ENCODE measurements at regions not wholly inside any gene's neighbourhood (a gene's known extent, or its start where the extent isn't known, plus 50 kb on each side); places are given as distances from the start of the nearest gene placed in this dataset.

DNA sequence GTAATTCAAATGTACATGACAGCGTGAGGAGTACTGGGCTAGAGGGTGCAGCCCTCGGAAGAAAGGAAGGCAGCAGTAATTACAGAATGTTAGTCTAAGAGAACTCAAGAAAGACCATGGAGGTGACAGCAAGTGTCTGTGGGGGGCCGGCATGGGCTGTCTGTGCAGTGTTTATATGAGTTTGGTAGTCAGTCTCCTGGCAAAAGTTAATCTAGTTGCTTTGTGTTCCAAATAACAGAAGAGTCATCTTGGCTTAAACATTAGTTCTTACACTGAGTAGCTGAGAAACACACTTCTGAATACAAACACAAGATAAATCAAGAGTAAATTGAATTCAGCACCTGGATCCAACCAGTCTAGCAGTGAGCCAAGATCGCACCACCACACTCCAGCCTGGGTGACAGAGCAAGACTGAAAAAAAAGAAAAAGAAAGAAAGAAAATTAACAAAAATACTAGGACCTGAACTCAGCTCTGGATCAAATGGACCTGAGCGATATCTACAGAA, 189.3 kb upstream of the COX10 start:
- Histone ChIP-seq H3K4me2 (ENCODE audit: low read depth, low read length) (no peak overlapping the region), H3K4me3 (ENCODE audit: low read length) (no peak overlapping the region), H3K9me3 (replicated peaks; ENCODE audit: insufficient read depth, low read length) (no peaks in the 10 kb centered on the region), H3K27ac (ENCODE audit: low read length) (no peak overlapping the region), H3K79me2 (ENCODE audit: low read length) (no peaks in the 10 kb centered on the region), H4K20me1 (ENCODE audit: insufficient read depth, low read length) (no peaks in the 10 kb centered on the region), H3K27me3 (replicated peaks; ENCODE audit: insufficient read depth, low read length) (no peaks in the 10 kb centered on the region), H3K9ac (ENCODE audit: low read length) (no peak overlapping the region), H3K4me1 (ENCODE audit: low read length) (no peaks in the 10 kb centered on the region), H2AFZ (ENCODE audit: low read length) (no peak overlapping the region), H3K9me2 (replicated peaks; ENCODE audit: insufficient read depth, low read length) (no peaks in the 10 kb centered on the region), H3K36me3 (replicated peaks; ENCODE audit: insufficient read depth, low read length) (no peaks in the 10 kb centered on the region), H3F3A (ENCODE audit: insufficient read depth, low read length) (no peaks in the 10 kb centered on the region)
- TF ChIP-seq, protein P1, sequence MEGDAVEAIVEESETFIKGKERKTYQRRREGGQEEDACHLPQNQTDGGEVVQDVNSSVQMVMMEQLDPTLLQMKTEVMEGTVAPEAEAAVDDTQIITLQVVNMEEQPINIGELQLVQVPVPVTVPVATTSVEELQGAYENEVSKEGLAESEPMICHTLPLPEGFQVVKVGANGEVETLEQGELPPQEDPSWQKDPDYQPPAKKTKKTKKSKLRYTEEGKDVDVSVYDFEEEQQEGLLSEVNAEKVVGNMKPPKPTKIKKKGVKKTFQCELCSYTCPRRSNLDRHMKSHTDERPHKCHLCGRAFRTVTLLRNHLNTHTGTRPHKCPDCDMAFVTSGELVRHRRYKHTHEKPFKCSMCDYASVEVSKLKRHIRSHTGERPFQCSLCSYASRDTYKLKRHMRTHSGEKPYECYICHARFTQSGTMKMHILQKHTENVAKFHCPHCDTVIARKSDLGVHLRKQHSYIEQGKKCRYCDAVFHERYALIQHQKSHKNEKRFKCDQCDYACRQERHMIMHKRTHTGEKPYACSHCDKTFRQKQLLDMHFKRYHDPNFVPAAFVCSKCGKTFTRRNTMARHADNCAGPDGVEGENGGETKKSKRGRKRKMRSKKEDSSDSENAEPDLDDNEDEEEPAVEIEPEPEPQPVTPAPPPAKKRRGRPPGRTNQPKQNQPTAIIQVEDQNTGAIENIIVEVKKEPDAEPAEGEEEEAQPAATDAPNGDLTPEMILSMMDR (IDR thresholded peaks at IDR 0.05; ENCODE audit: low read length), result no peak
- TF ChIP-seq EZH2phosphoT487 (IDR thresholded peaks at IDR 0.05; ENCODE audit: low read length), result no peak
- TF ChIP-seq EZH2 (optimal IDR thresholded peaks at IDR 0.05; ENCODE audit: low read depth, low read length), result no peak
- no peak for DNase-seq

DNA sequence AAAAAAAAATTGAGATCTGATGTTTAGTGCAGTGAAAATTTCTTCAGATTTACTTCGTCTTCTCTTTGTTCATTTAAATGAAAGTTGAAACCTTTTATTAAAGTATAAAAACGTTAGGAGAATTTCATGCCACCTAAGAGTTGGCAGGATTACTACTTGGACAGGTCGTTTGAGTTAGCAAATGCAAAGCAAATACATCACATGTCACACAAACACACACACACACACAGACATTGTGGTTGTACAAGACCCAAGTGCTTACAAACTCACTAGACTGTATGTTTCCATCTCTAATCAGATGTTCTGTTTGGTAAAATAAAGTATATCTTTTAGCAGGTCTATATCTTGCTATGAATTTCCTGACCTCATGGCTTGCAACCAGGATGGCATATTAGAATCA, 185.6 kb upstream of the COX10 start:
- Histone ChIP-seq H2AFZ (ENCODE audit: low read length) (no peak overlapping the region), H4K20me1 (ENCODE audit: insufficient read depth, low read length) (no peaks in the 10 kb centered on the region), H3K79me2 (ENCODE audit: low read length) (no peaks in the 10 kb centered on the region), H3K9ac (ENCODE audit: low read length) (no peak overlapping the region), H3K4me1 (ENCODE audit: low read length) (no peaks in the 10 kb centered on the region), H3K36me3 (replicated peaks; ENCODE audit: insufficient read depth, low read length) (no peaks in the 10 kb centered on the region), H3K4me2 (ENCODE audit: low read depth, low read length) (no peak overlapping the region), H3K4me3 (ENCODE audit: low read length) (no peak overlapping the region), H3K9me2 (replicated peaks; ENCODE audit: insufficient read depth, low read length) (no peaks in the 10 kb centered on the region), H3K27ac (ENCODE audit: low read length) (no peak overlapping the region), H3K9me3 (replicated peaks; ENCODE audit: insufficient read depth, low read length) (no peaks in the 10 kb centered on the region), H3K27me3 (replicated peaks; ENCODE audit: insufficient read depth, low read length) (no peaks in the 10 kb centered on the region), H3F3A (ENCODE audit: insufficient read depth, low read length) (no peaks in the 10 kb centered on the region)
- no peak for DNase-seq
- TF ChIP-seq EZH2phosphoT487 (IDR thresholded peaks at IDR 0.05; ENCODE audit: low read length) (no peak), EZH2 (optimal IDR thresholded peaks at IDR 0.05; ENCODE audit: low read depth, low read length) (no peak)
- TF ChIP-seq, protein P1 (IDR thresholded peaks at IDR 0.05; ENCODE audit: low read length), result no peak

DNA sequence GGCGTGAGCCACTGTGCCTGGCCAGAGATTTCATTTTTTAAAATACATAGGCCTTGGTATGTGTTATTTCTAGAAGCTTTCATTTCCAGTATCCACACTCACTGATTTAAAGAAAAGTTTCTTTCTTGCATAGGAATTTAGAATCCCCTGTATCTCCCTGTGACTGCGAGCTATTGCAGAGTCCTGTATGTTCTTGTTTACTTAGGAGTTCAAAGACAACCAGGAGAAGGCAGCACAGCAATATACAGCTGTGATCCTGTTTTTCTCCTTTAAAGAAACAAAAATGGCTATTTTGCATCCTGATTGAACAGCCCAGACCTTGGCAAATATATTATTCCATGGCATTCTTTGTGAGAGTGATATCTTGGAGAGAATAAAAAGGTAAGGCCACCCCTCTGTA, 185.0 kb upstream of the COX10 start:
- H3F3A ChIP-seq (ENCODE audit: insufficient read depth, low read length), result no peaks in the 10 kb centered on the region
- H3K4me3 ChIP-seq (ENCODE audit: low read length), result no peak overlapping the region
- H3K9me3 ChIP-seq (replicated peaks; ENCODE audit: insufficient read depth, low read length), result no peaks in the 10 kb centered on the region
- H4K20me1 ChIP-seq (ENCODE audit: insufficient read depth, low read length), result no peaks in the 10 kb centered on the region
- H3K27me3 ChIP-seq (replicated peaks; ENCODE audit: insufficient read depth, low read length), result no peaks in the 10 kb centered on the region
- no peaks in the 10 kb centered on the region for H3K9me2 ChIP-seq (replicated peaks; ENCODE audit: insufficient read depth, low read length)
- no peaks in the 10 kb centered on the region for H3K36me3 ChIP-seq (replicated peaks; ENCODE audit: insufficient read depth, low read length)
- no peak overlapping the region for H3K9ac ChIP-seq (ENCODE audit: low read length)
- no peaks in the 10 kb centered on the region for H3K4me1 ChIP-seq (ENCODE audit: low read length)
- H3K4me2 ChIP-seq (ENCODE audit: low read depth, low read length), result no peak overlapping the region
- no peaks in the 10 kb centered on the region for H3K79me2 ChIP-seq (ENCODE audit: low read length)
- DNase-seq, result no peak
- H3K27ac ChIP-seq (ENCODE audit: low read length), result no peak overlapping the region
- no peak overlapping the region for H2AFZ ChIP-seq (ENCODE audit: low read length)
- TF ChIP-seq, protein P1 (IDR thresholded peaks at IDR 0.05; ENCODE audit: low read length), result no peak
- TF ChIP-seq EZH2phosphoT487 (IDR thresholded peaks at IDR 0.05; ENCODE audit: low read length), result no peak
- no peak for TF ChIP-seq EZH2 (optimal IDR thresholded peaks at IDR 0.05; ENCODE audit: low read depth, low read length)
